ENCODE measurements at regions not wholly inside any gene's neighbourhood (a gene's known extent, or its start where the extent isn't known, plus 50 kb on each side); places are given as distances from the start of the nearest gene placed in this dataset.

GRCh38 chr17:53137869-53138268, 684.9 kb upstream of the KIF2B start:
- intact Hi-C loops (cut with DNase I), result no loop called here
- no peak for DNase-seq (ENCODE audit: missing footprints)
- ATAC-seq, result no peak

GRCh38 chr17:53135969-53136368, 686.8 kb upstream of the KIF2B start:
- intact Hi-C loops (cut with DNase I), result no loop called here
- ATAC-seq (no peak), DNase-seq (ENCODE audit: missing footprints) (no peak)

GRCh38 chr17:53134548-53134947, 688.2 kb upstream of the KIF2B start:
- ATAC-seq (no peak), DNase-seq (ENCODE audit: missing footprints) (no peak)
- intact Hi-C loops (cut with DNase I), result no loop called here

GRCh38 chr17:53133876-53134275, 688.9 kb upstream of the KIF2B start:
- DNase-seq (ENCODE audit: missing footprints) (no peak), ATAC-seq (no peak)
- intact Hi-C loops (cut with DNase I), result no loop called here

- ATAC-seq, result no peak
Measured at GRCh38 chr17:53129863-53130262, 692.9 kb upstream of the KIF2B start.

GRCh38 chr17:53127331-53127730, 695.4 kb upstream of the KIF2B start:
- ATAC-seq (no peak), DNase-seq (ENCODE audit: missing footprints) (no peak)
- intact Hi-C loops (cut with DNase I), result no loop called here

More at GRCh38 chr17:53129863-53130262, 692.9 kb upstream of the KIF2B start:
- intact Hi-C loops (cut with DNase I), result no loop called here
- DNase-seq (ENCODE audit: missing footprints), result no peak

- DNase-seq (ENCODE audit: missing footprints), result no peak
- intact Hi-C loops (cut with DNase I), result no loop called here
- ATAC-seq, result no peak
Measured at GRCh38 chr17:53122966-53123365, 699.8 kb upstream of the KIF2B start.

- no peak for ATAC-seq
- DNase-seq (ENCODE audit: missing footprints), result no peak
- intact Hi-C loops (cut with DNase I), result no loop called here
Measured at GRCh38 chr17:53119773-53120172, 703.0 kb upstream of the KIF2B start.

- intact Hi-C loops (cut with DNase I), result no loop called here
- DNase-seq (ENCODE audit: missing footprints), result no peak
- no peak for ATAC-seq
Measured at GRCh38 chr17:53118948-53119347, 703.8 kb upstream of the KIF2B start.

GRCh38 chr17:53106886-53107285, 715.8 kb upstream of the KIF2B start:
- no peak for DNase-seq (ENCODE audit: missing footprints)
- intact Hi-C loops (cut with DNase I), result no loop called here

GRCh38 chr17:53101706-53102105, 721.0 kb upstream of the KIF2B start:
- ATAC-seq (no peak), DNase-seq (ENCODE audit: missing footprints) (no peak)
- intact Hi-C loops (cut with DNase I), result no loop called here

More at GRCh38 chr17:53106886-53107285, 715.8 kb upstream of the KIF2B start:
- ATAC-seq, result no peak

- DNase-seq (ENCODE audit: missing footprints) (no peak), ATAC-seq (no peak)
- intact Hi-C loops (cut with DNase I), result no loop called here
Measured at GRCh38 chr17:53100126-53100525, 722.6 kb upstream of the KIF2B start.

GRCh38 chr17:53093391-53093790, 729.3 kb upstream of the KIF2B start:
- intact Hi-C loops (cut with DNase I), result no loop called here
- DNase-seq (ENCODE audit: missing footprints) (no peak), ATAC-seq (no peak)

- intact Hi-C loops (cut with DNase I), result no loop called here
- no peak for ATAC-seq
- DNase-seq (ENCODE audit: missing footprints), result no peak
Measured at GRCh38 chr17:53092072-53092471, 730.7 kb upstream of the KIF2B start.

- intact Hi-C loops (cut with DNase I), result no loop called here
- DNase-seq (ENCODE audit: missing footprints) (no peak), ATAC-seq (no peak)
Measured at GRCh38 chr17:53090770-53091169, 732.0 kb upstream of the KIF2B start.

- ATAC-seq, result no peak
- DNase-seq (ENCODE audit: missing footprints), result no peak
- intact Hi-C loops (cut with DNase I), result no loop called here
Measured at GRCh38 chr17:53088481-53088880, 734.2 kb upstream of the KIF2B start.

GRCh38 chr17:53061446-53061845, 761.3 kb upstream of the KIF2B start:
- DNase-seq (ENCODE audit: missing footprints) (no peak), ATAC-seq (no peak)
- intact Hi-C loops (cut with DNase I), result no loop called here

- DNase-seq (ENCODE audit: missing footprints) (no peak), ATAC-seq (no peak)
- intact Hi-C loops (cut with DNase I), result no loop called here
Measured at GRCh38 chr17:53058031-53058430, 764.7 kb upstream of the KIF2B start.

GRCh38 chr17:53046781-53047180, 775.9 kb upstream of the KIF2B start:
- DNase-seq (ENCODE audit: missing footprints) (no peak), ATAC-seq (no peak)
- intact Hi-C loops (cut with DNase I), result no loop called here

- DNase-seq (ENCODE audit: missing footprints) (no peak), ATAC-seq (no peak)
- intact Hi-C loops (cut with DNase I), result no loop called here
Measured at GRCh38 chr17:53039981-53040380, 782.7 kb upstream of the KIF2B start.

- no peak for ATAC-seq
- intact Hi-C loops (cut with DNase I), result no loop called here
Measured at GRCh38 chr17:53033297-53033696, 789.4 kb upstream of the KIF2B start.

GRCh38 chr17:53032861-53033271, 789.9 kb upstream of the KIF2B start:
- intact Hi-C loops (cut with DNase I), result no loop called here
- ATAC-seq (no peak), DNase-seq (ENCODE audit: missing footprints) (no peak)

More at GRCh38 chr17:53033297-53033696, 789.4 kb upstream of the KIF2B start:
- no peak for DNase-seq (ENCODE audit: missing footprints)

Data from Right ventricle myocardium inferior (tissue), 1 donor.